ENCODE measurements at regions not wholly inside any gene's neighbourhood (a gene's known extent, or its start where the extent isn't known, plus 50 kb on each side); places are given as distances from the start of the nearest gene placed in this dataset.
A peak's percentile ranks its signal among the peaks of the same experiment; 100 is the strongest.

GRCh38 chr1:111556325-111557037 is 53.0 kb upstream of the ADORA3 start:
- Histone ChIP-seq H3K4me3 (no peak overlapping the region), H3K27ac (no peak overlapping the region), H2AFZ (no peak overlapping the region), H3K4me1 (ENCODE audit: insufficient read depth) (peaks cover 6% of the 10 kb centered on the region), H3K79me2 (no peaks in the 10 kb centered on the region), H3K9me2 (replicated peaks; ENCODE audit: insufficient read depth) (no peaks in the 10 kb centered on the region), H3K27me3 (no peaks in the 10 kb centered on the region), H4K20me1 (ENCODE audit: insufficient read depth, poor library complexity, severe bottlenecking) (no peaks in the 10 kb centered on the region), H3K4me2 (no peak overlapping the region), H3K36me3 (replicated peaks; ENCODE audit: insufficient read depth, low read depth) (no peaks in the 10 kb centered on the region), H3K9me3 (ENCODE audit: low read depth) (no peaks in the 10 kb centered on the region)
- WGBS (ENCODE audit: low lambda C conversion rate, missing lambda C conversion rate): 83% methylated on average over 1 of the region's 1 CpG
- DNase-seq (ENCODE audit: low spot score): no peak
- no peak for TF ChIP-seq EZH2 (IDR thresholded peaks at IDR 0.05; ENCODE audit: borderline replicate concordance)
- TF ChIP-seq CTCF (IDR thresholded peaks at IDR 0.05; ENCODE audit: poor library complexity): no peak
- TF ChIP-seq EZH2phosphoT487 (IDR thresholded peaks at IDR 0.05; ENCODE audit: low read depth, severe bottlenecking, unreplicated experiment): no peak

DNA sequence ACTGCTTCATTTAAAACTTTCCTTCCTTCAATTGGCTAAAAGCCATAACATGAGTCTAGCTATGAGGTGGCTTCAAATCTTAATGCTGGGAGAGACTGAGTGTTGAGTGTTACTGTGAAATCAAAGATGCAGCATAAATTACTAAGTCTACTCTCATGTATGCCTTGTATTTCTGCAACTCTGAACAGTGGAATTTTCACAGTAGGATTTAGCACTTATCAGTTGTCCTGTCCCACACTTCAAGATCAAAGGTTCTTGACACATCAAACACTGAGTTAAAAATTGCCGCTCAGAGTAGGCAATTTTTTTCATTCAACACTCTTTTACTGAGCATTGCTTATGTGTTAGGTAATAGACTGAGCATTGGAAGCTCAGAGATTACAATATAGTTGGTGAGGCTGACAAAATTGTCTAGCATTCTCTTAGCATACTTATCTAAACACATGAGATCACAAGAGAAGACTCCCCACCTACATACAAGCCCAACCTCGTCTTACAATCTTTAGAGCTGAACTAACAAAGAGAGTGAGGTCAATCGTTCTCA is 56.4 kb upstream of the ADORA3 start:
- Histone ChIP-seq H3K79me2 (no peaks in the 10 kb centered on the region), H3K4me2 (peak overlapping the region; percentile 16), H3K27me3 (no peaks in the 10 kb centered on the region), H3K36me3 (replicated peaks; ENCODE audit: insufficient read depth, low read depth) (no peaks in the 10 kb centered on the region), H3K27ac (peak overlapping the region; percentile 70), H4K20me1 (ENCODE audit: insufficient read depth, poor library complexity, severe bottlenecking) (no peaks in the 10 kb centered on the region), H3K4me1 (ENCODE audit: insufficient read depth) (peaks cover 6% of the 10 kb centered on the region), H3K9me3 (ENCODE audit: low read depth) (no peaks in the 10 kb centered on the region), H3K9me2 (replicated peaks; ENCODE audit: insufficient read depth) (no peaks in the 10 kb centered on the region), H3K4me3 (no peak overlapping the region), H2AFZ (no peak overlapping the region)
- TF ChIP-seq CTCF (IDR thresholded peaks at IDR 0.05; ENCODE audit: poor library complexity): no peak
- TF ChIP-seq EZH2 (IDR thresholded peaks at IDR 0.05; ENCODE audit: borderline replicate concordance): no peak
- no peak for TF ChIP-seq EZH2phosphoT487 (IDR thresholded peaks at IDR 0.05; ENCODE audit: low read depth, severe bottlenecking, unreplicated experiment)
- no peak for DNase-seq (ENCODE audit: low spot score)
- WGBS (ENCODE audit: low lambda C conversion rate, missing lambda C conversion rate): 11% methylated on average over 3 of the region's 3 CpGs

GRCh38 chr1:111561328-111561727 is 57.9 kb upstream of the ADORA3 start:
- H3K79me2 ChIP-seq: no peaks in the 10 kb centered on the region
- no peak overlapping the region for H3K4me3 ChIP-seq
- H3K9me3 ChIP-seq (ENCODE audit: low read depth): no peaks in the 10 kb centered on the region
- H3K9me2 ChIP-seq (replicated peaks; ENCODE audit: insufficient read depth): no peaks in the 10 kb centered on the region
- H2AFZ ChIP-seq: no peak overlapping the region
- H3K27me3 ChIP-seq: no peaks in the 10 kb centered on the region
- TF ChIP-seq EZH2phosphoT487 (IDR thresholded peaks at IDR 0.05; ENCODE audit: low read depth, severe bottlenecking, unreplicated experiment) (no peak), CTCF (IDR thresholded peaks at IDR 0.05; ENCODE audit: poor library complexity) (no peak), EZH2 (IDR thresholded peaks at IDR 0.05; ENCODE audit: borderline replicate concordance) (no peak)
- no peak overlapping the region for H3K4me2 ChIP-seq
- no peaks in the 10 kb centered on the region for H3K36me3 ChIP-seq (replicated peaks; ENCODE audit: insufficient read depth, low read depth)
- H3K4me1 ChIP-seq (ENCODE audit: insufficient read depth): peaks cover 6% of the 10 kb centered on the region
- H4K20me1 ChIP-seq (ENCODE audit: insufficient read depth, poor library complexity, severe bottlenecking): no peaks in the 10 kb centered on the region
- no peak for DNase-seq (ENCODE audit: low spot score)
- no peak overlapping the region for H3K27ac ChIP-seq
- 88% methylated on average over 4 of the region's 4 CpGs for WGBS (ENCODE audit: low lambda C conversion rate, missing lambda C conversion rate)
